OCI-LY3 (cell line): ENCODE measurements at regions not wholly inside any gene's neighbourhood (a gene's known extent, or its start where the extent isn't known, plus 50 kb on each side); places are given as distances from the start of the nearest gene placed in this dataset.

Source experiments
- H2AFZ ChIP-seq: fragments of 200-600, 300-600 bp; shearing (Covaris generic); 2 replicates; pipeline ENCODE4 v1.6.0; 2014; ENCODE audit warnings: antibody characterized with exemption, low read depth, low read length
- H3K27ac ChIP-seq: fragments of 200-600, 300-600 bp; sonication (generic); 2 replicates; pipeline ENCODE4 v1.5.1; 2014; ENCODE audit warnings: mild to moderate bottlenecking, low read length, moderate library complexity, mixed read lengths
- H3K27me3 ChIP-seq: fragments of 200-600, 300-600 bp; sonication (generic); 2 replicates; pipeline ENCODE4 v1.6.1; 2014; ENCODE audit warnings: low read depth, low read length, mixed read lengths
- H3K36me3 ChIP-seq: fragments of 200-600, 300-600 bp; sonication (generic); replicated peaks from 2 replicates; pipeline ENCODE3; 2014; ENCODE audit warnings: low read depth, low read length, mixed read lengths
- H3K4me1 ChIP-seq: fragments of 300-600, 200-600 bp; sonication (generic); 2 replicates; pipeline ENCODE4 v1.6.1; 2014; ENCODE audit warnings: low read length, mixed read lengths
- H3K4me2 ChIP-seq: fragments of 200-600, 300-600 bp; sonication (generic); 2 replicates; pipeline ENCODE4 v1.6.1; 2014; ENCODE audit warnings: low read length, mixed read lengths
- H3K4me3 ChIP-seq: fragments of 300-600, 200-600 bp; sonication (generic); 2 replicates; pipeline ENCODE4 v1.5.1; 2014; ENCODE audit warnings: antibody characterized with exemption, mild to moderate bottlenecking, low read length, moderate library complexity
- H3K79me2 ChIP-seq: fragments of 300-600, 200-600 bp; shearing (Covaris generic); 2 replicates; pipeline ENCODE4 v1.6.1; 2014; ENCODE audit warnings: mild to moderate bottlenecking, low read length, mixed read lengths
- H3K9ac ChIP-seq: fragments of 300-600, 200-600 bp; shearing (Covaris generic); 2 replicates; pipeline ENCODE4 v1.6.0; 2014; ENCODE audit warnings: mild to moderate bottlenecking, low read length, moderate library complexity
- H3K9me3 ChIP-seq: fragments of 200-600, 300-600 bp; shearing (Covaris generic); 2 replicates; pipeline ENCODE4 v1.6.1; 2014; ENCODE audit warnings: low read length, mixed read lengths; ENCODE audit not compliant: insufficient read depth
- H4K20me1 ChIP-seq: fragments of 200-600, 300-600 bp; sonication (generic); 2 replicates; pipeline ENCODE4 v1.6.1; 2016; ENCODE audit warnings: low read length, mixed read lengths; ENCODE audit not compliant: insufficient read depth
- CTCF ChIP-seq: fragments of 200-600, 300-600 bp; sonication (generic); IDR thresholded peaks from 2 replicates; pipeline ENCODE4 v1.5.1; 2014; ENCODE audit warnings: antibody characterized with exemption, low read length, low read depth
- EZH2phosphoT487 ChIP-seq: fragments of 200-600 bp; shearing (Covaris generic); IDR thresholded peaks from 2 replicates; pipeline ENCODE4 v1.6.1; 2018; ENCODE audit warnings: antibody characterized with exemption, mixed run types, low read depth

GRCh38 chr3:151990696-151991376, 117.4 kb downstream of the SUCNR1 start:
- H3K4me2 ChIP-seq, result no peak overlapping the region
- H4K20me1 ChIP-seq, result no peaks in the 10 kb centered on the region
- H3K4me3 ChIP-seq, result no peak overlapping the region
- H3K79me2 ChIP-seq, result no peaks in the 10 kb centered on the region
- H3K36me3 ChIP-seq, result no peaks in the 10 kb centered on the region
- no peaks in the 10 kb centered on the region for H3K27me3 ChIP-seq
- no peak overlapping the region for H3K27ac ChIP-seq
- H3K4me1 ChIP-seq, result peaks cover 28% of the 10 kb centered on the region
- H2AFZ ChIP-seq, result no peak overlapping the region
- no peak for TF ChIP-seq CTCF
- no peak for TF ChIP-seq EZH2phosphoT487
- no peak overlapping the region for H3K9ac ChIP-seq
- H3K9me3 ChIP-seq, result no peaks in the 10 kb centered on the region

GRCh38 chr3:151992326-151993041, 119.0 kb downstream of the SUCNR1 start:
- no peaks in the 10 kb centered on the region for H3K9me3 ChIP-seq
- no peak overlapping the region for H3K4me3 ChIP-seq
- H4K20me1 ChIP-seq, result no peaks in the 10 kb centered on the region
- H3K27me3 ChIP-seq, result no peaks in the 10 kb centered on the region
- H3K79me2 ChIP-seq, result no peaks in the 10 kb centered on the region
- no peaks in the 10 kb centered on the region for H3K36me3 ChIP-seq
- H3K4me2 ChIP-seq, result no peak overlapping the region
- peaks cover 12% of the 10 kb centered on the region for H3K4me1 ChIP-seq
- no peak overlapping the region for H2AFZ ChIP-seq
- TF ChIP-seq EZH2phosphoT487 (no peak), CTCF (no peak)
- H3K9ac ChIP-seq, result no peak overlapping the region
- H3K27ac ChIP-seq, result no peak overlapping the region

- H3K4me1 ChIP-seq, result no peaks in the 10 kb centered on the region
- no peak overlapping the region for H3K9ac ChIP-seq
- H4K20me1 ChIP-seq, result no peaks in the 10 kb centered on the region
- no peaks in the 10 kb centered on the region for H3K79me2 ChIP-seq
- no peak overlapping the region for H2AFZ ChIP-seq
- no peaks in the 10 kb centered on the region for H3K36me3 ChIP-seq
- no peaks in the 10 kb centered on the region for H3K27me3 ChIP-seq
- no peak overlapping the region for H3K27ac ChIP-seq
- TF ChIP-seq CTCF (no peak), EZH2phosphoT487 (no peak)
- H3K4me3 ChIP-seq, result no peak overlapping the region
- H3K9me3 ChIP-seq, result no peaks in the 10 kb centered on the region
- no peak overlapping the region for H3K4me2 ChIP-seq
Measured at GRCh38 chr3:151995091-151995490, 121.6 kb downstream of the SUCNR1 start.

DNA sequence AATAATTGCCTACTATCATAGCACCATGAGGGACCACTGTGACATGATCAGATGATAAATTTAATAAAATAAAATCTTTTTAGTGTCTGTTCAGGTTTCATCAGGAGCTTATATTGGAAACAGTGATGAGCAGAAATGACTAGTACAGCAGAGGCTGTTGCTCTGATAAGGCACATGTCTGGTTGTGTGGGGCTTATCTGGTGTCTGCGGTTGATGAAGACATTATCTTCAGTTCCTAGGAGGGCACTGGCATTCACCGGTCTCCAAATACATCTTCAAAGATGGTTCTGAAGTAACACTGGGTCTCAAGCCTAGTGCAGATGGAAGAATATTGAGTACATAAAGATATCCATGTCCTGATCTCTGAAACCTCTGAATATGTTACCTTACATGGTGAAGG, 125.3 kb downstream of the SUCNR1 start:
- H3K4me2 ChIP-seq, result no peak overlapping the region
- H3K79me2 ChIP-seq, result no peaks in the 10 kb centered on the region
- H3K27me3 ChIP-seq, result no peaks in the 10 kb centered on the region
- H3K27ac ChIP-seq, result no peak overlapping the region
- no peaks in the 10 kb centered on the region for H3K36me3 ChIP-seq
- H3K9me3 ChIP-seq, result no peaks in the 10 kb centered on the region
- H3K4me1 ChIP-seq, result no peaks in the 10 kb centered on the region
- H3K4me3 ChIP-seq, result no peak overlapping the region
- H2AFZ ChIP-seq, result no peak overlapping the region
- no peak overlapping the region for H3K9ac ChIP-seq
- H4K20me1 ChIP-seq, result no peaks in the 10 kb centered on the region
- TF ChIP-seq EZH2phosphoT487, result no peak
- no peak for TF ChIP-seq CTCF
